KMS-11 (cell line): ENCODE measurements at regions not wholly inside any gene's neighbourhood (a gene's known extent, or its start where the extent isn't known, plus 50 kb on each side); places are given as distances from the start of the nearest gene placed in this dataset.

Experiments
- H2AFZ ChIP-seq: fragments of 200-600 bp; sonication (generic); 2 replicates; pipeline ENCODE4 v1.6.1; 2016; ENCODE audit warnings: antibody characterized with exemption, mixed run types, low read depth
- H3K27ac ChIP-seq: fragments of 200-600 bp; sonication (generic); 2 replicates; pipeline ENCODE4 v1.6.1; 2016; ENCODE audit warnings: mild to moderate bottlenecking, mixed run types
- H3K27me3 ChIP-seq: fragments of 200-600 bp; sonication (generic); 2 replicates; pipeline ENCODE4 v1.6.1; 2017; ENCODE audit warnings: mild to moderate bottlenecking, low read depth, mixed run types, moderate library complexity; ENCODE audit not compliant: insufficient read depth
- H3K36me3 ChIP-seq: fragments of 200-600 bp; sonication (generic); 2 replicates; pipeline ENCODE4 v1.6.1; 2017; ENCODE audit warnings: mild to moderate bottlenecking, mixed run types; ENCODE audit not compliant: insufficient read depth
- H3K4me1 ChIP-seq: fragments of 200-600 bp; sonication (generic); 2 replicates; pipeline ENCODE4 v1.6.1; 2016; ENCODE audit warnings: mild to moderate bottlenecking, low read depth, mixed run types; ENCODE audit not compliant: poor library complexity, severe bottlenecking
- H3K4me2 ChIP-seq: fragments of 200-600 bp; sonication (generic); 2 replicates; pipeline ENCODE4 v1.7.0; 2016; ENCODE audit warnings: mild to moderate bottlenecking, mixed run types
- H3K4me3 ChIP-seq: fragments of 200-600 bp; sonication (generic); IDR thresholded peaks from 2 replicates; pipeline ENCODE4 v1.6.1; 2017; ENCODE audit warnings: low read depth, low read length, mixed read lengths; ENCODE audit not compliant: insufficient read depth
- H3K79me2 ChIP-seq: fragments of 200-600 bp; sonication (generic); 2 replicates; pipeline ENCODE4 v1.6.1; 2016; ENCODE audit warnings: low read depth, mixed run types; ENCODE audit not compliant: insufficient read depth
- H3K9ac ChIP-seq: fragments of 200-600 bp; sonication (generic); 2 replicates; pipeline ENCODE4 v1.6.1; 2016; ENCODE audit warnings: mild to moderate bottlenecking, mixed run types
- H4K20me1 ChIP-seq: fragments of 200-600 bp; sonication (generic); 2 replicates; pipeline ENCODE4 v1.6.1; 2016; ENCODE audit warnings: mild to moderate bottlenecking, mixed run types; ENCODE audit not compliant: insufficient read depth
- CTCF ChIP-seq: fragments of 200-600 bp; sonication (generic); conservative IDR thresholded peaks from 2 replicates; pipeline ENCODE4 v1.6.1; 2017; ENCODE audit warnings: low read depth, mild to moderate bottlenecking, antibody characterized with exemption, low read length, moderate library complexity, mixed read lengths

GRCh38 chr6:165913676-165914570 lies 250.9 kb upstream of the PDE10A start:
- no peaks in the 10 kb centered on the region for H3K27me3 ChIP-seq
- H3K4me3 ChIP-seq: no peak overlapping the region
- no peaks in the 10 kb centered on the region for H3K36me3 ChIP-seq
- H4K20me1 ChIP-seq: no peaks in the 10 kb centered on the region
- no peaks in the 10 kb centered on the region for H3K4me1 ChIP-seq
- no peak for TF ChIP-seq CTCF
- no peak overlapping the region for H3K27ac ChIP-seq
- no peaks in the 10 kb centered on the region for H3K79me2 ChIP-seq
- no peak overlapping the region for H3K9ac ChIP-seq
- no peak overlapping the region for H3K4me2 ChIP-seq
- H2AFZ ChIP-seq: no peak overlapping the region

GRCh38 chr6:165910184-165910966 lies 247.3 kb upstream of the PDE10A start:
- Histone ChIP-seq H3K79me2 (no peaks in the 10 kb centered on the region), H3K4me3 (no peak overlapping the region), H2AFZ (no peak overlapping the region), H3K4me1 (no peaks in the 10 kb centered on the region), H4K20me1 (no peaks in the 10 kb centered on the region), H3K27ac (no peak overlapping the region), H3K9ac (no peak overlapping the region), H3K27me3 (no peaks in the 10 kb centered on the region), H3K4me2 (no peak overlapping the region), H3K36me3 (no peaks in the 10 kb centered on the region)
- TF ChIP-seq CTCF: no peak

GRCh38 chr6:165906736-165907135 lies 243.7 kb upstream of the PDE10A start:
- TF ChIP-seq CTCF: no peak
- no peaks in the 10 kb centered on the region for H3K36me3 ChIP-seq

GRCh38 chr6:165905744-165906143 lies 242.7 kb upstream of the PDE10A start:
- H3K9ac ChIP-seq: no peak overlapping the region
- no peak overlapping the region for H3K4me2 ChIP-seq
- H3K27me3 ChIP-seq: no peaks in the 10 kb centered on the region
- no peaks in the 10 kb centered on the region for H3K79me2 ChIP-seq
- no peaks in the 10 kb centered on the region for H3K36me3 ChIP-seq
- no peaks in the 10 kb centered on the region for H3K4me1 ChIP-seq
- H2AFZ ChIP-seq: no peak overlapping the region
- H4K20me1 ChIP-seq: no peaks in the 10 kb centered on the region
- H3K4me3 ChIP-seq: no peak overlapping the region
- H3K27ac ChIP-seq: no peak overlapping the region
- TF ChIP-seq CTCF: no peak

More at GRCh38 chr6:165906736-165907135, 243.7 kb upstream of the PDE10A start:
- Histone ChIP-seq H3K27ac (no peak overlapping the region), H3K4me1 (no peaks in the 10 kb centered on the region), H4K20me1 (no peaks in the 10 kb centered on the region), H3K79me2 (no peaks in the 10 kb centered on the region), H2AFZ (no peak overlapping the region), H3K27me3 (no peaks in the 10 kb centered on the region), H3K4me2 (no peak overlapping the region), H3K4me3 (no peak overlapping the region), H3K9ac (no peak overlapping the region)
